ENCODE measurements at regions not wholly inside any gene's neighbourhood (a gene's known extent, or its start where the extent isn't known, plus 50 kb on each side); places are given as distances from the start of the nearest gene placed in this dataset.

GRCh38 chr20:60078351-60079250 lies 120.4 kb downstream of the CDH26 start:
- no peak for DNase-seq
- H3K4me2 ChIP-seq, result no peak overlapping the region
- POLR2A ChIA-PET, result no interaction called here

More at GRCh38 chr20:60078351-60079250, 120.4 kb downstream of the CDH26 start:
- H3F3A ChIP-seq (replicated peaks; ENCODE audit: insufficient read depth), result no peaks in the 10 kb centered on the region
- no peaks in the 10 kb centered on the region for H3K27me3 ChIP-seq (ENCODE audit: insufficient read depth)
- H3K27ac ChIP-seq (ENCODE audit: low read depth in 2 of 2, low read length in 1 of 2), result no peak overlapping the region
- CTCF ChIA-PET, result interaction anchor here (0.7 kb wide), 1 partner anchor 21 kb away, joined by 3 read pairs; no protein-coding TSS in a partner anchor
- H2AFZ ChIP-seq (ENCODE audit: low read depth), result no peak overlapping the region
- H3K9me2 ChIP-seq, result no peaks in the 10 kb centered on the region
- H4K20me1 ChIP-seq (ENCODE audit: insufficient read depth), result no peaks in the 10 kb centered on the region
- H3K9ac ChIP-seq, result no peak overlapping the region
- no peaks in the 10 kb centered on the region for H3K36me3 ChIP-seq (replicated peaks in 1 of 2; ENCODE audit: control insufficient read depth in 1 of 2, insufficient read depth in 2 of 2, low read length in 1 of 2)
- peaks cover 0 to 6% of the 10 kb centered on the region in 2 experiments; a peak in 1 of 4 replicates for H3K4me1 ChIP-seq (ENCODE audit: control insufficient read depth in 1 of 2, insufficient read depth in 2 of 2, low read depth in 1 of 2, low read length in 1 of 2)
- 57% methylated on average over 11 of the region's 15 CpGs for WGBS (ENCODE audit: low lambda C conversion rate)
- H3K4me3 ChIP-seq (ENCODE audit: low read depth in 2 of 2, low read length in 1 of 2), result no peak overlapping the region
- TF ChIP-seq TEAD4 (IDR thresholded peaks at IDR 0.05; ENCODE audit: borderline replicate concordance, insufficient read depth), result no peak
- TF ChIP-seq ZBTB33 (IDR thresholded peaks at IDR 0.05; ENCODE audit: borderline replicate concordance, low read depth), result no peak
- no peak for TF ChIP-seq RXRA (IDR thresholded peaks at IDR 0.05; ENCODE audit: borderline replicate concordance, low read depth)
- no peak for TF ChIP-seq EP300 (IDR thresholded peaks at IDR 0.05; ENCODE audit: borderline replicate concordance in 1 of 2, low read depth in 1 of 2, low read length in 1 of 2)
- TF ChIP-seq POLR2AphosphoS5 (IDR thresholded peaks at IDR 0.05; ENCODE audit: low read depth, low read length), result no peak
- no peak for TF ChIP-seq SMC3 (IDR thresholded peaks at IDR 0.05; ENCODE audit: low read depth, low read length)
- TF ChIP-seq CHD2 (IDR thresholded peaks at IDR 0.05; ENCODE audit: low read length, partially characterized antibody), result no peak
- TF ChIP-seq MEF2A (IDR thresholded peaks at IDR 0.05; ENCODE audit: borderline replicate concordance, low read depth), result no peak
- no peak for TF ChIP-seq RCOR1 (IDR thresholded peaks at IDR 0.05; ENCODE audit: low read length)
- no peak for TF ChIP-seq YY1 (IDR thresholded peaks at IDR 0.05; ENCODE audit: low read depth)
- TF ChIP-seq CTCF (IDR thresholded peaks at IDR 0.05), result no peak
- TF ChIP-seq GABPA (IDR thresholded peaks at IDR 0.05; ENCODE audit: low read depth), result no peak
- TF ChIP-seq ELF1 (IDR thresholded peaks at IDR 0.05), result no peak
- no peak for TF ChIP-seq IRF3 (IDR thresholded peaks at IDR 0.05; ENCODE audit: low read depth, low read length)
- no peaks in the 10 kb centered on the region for H3K9me3 ChIP-seq
- H3K79me2 ChIP-seq (ENCODE audit: insufficient read depth), result no peaks in the 10 kb centered on the region

All from SK-N-SH (cell line).